Keratinocyte (primary cell): ENCODE measurements at regions not wholly inside any gene's neighbourhood (a gene's known extent, or its start where the extent isn't known, plus 50 kb on each side); places are given as distances from the start of the nearest gene placed in this dataset.
A peak's percentile ranks its signal among the peaks of the same experiment; 100 is the strongest.

Experiments used
- DNase-seq: peaks from one replicate; pipeline ENCODE4 v3.0.0-alpha.2; 2011; ENCODE audit warnings: low read depth, missing footprints, low spot score
- FAIRE-seq: peaks from 2 replicates; lab custom pipeline; 2011; peaks lifted over from hg19 to GRCh38; lab: Jason Lieb, UNC
- H2AFZ ChIP-seq: 2 replicates; pipeline ENCODE4 v1.6.0; 2012; ENCODE audit warnings: low read length, control low read depth, inconsistent platforms; ENCODE audit not compliant: control insufficient read depth
- H3K27ac ChIP-seq: 2 replicates; pipeline ENCODE4 v1.5.1; 2011; ENCODE audit warnings: low read length; ENCODE audit not compliant: control insufficient read depth, insufficient read depth
- H3K27me3 ChIP-seq: 3 replicates; pipeline ENCODE4 v1.6.0; 2011; ENCODE audit warnings: low read length; ENCODE audit not compliant: control insufficient read depth, insufficient read depth; ENCODE audit errors: extremely low read depth
- H3K36me3 ChIP-seq, 2 experiments: 2 replicates in 1 of 2; 3 replicates in 1 of 2; pipeline ENCODE4 v1.5.1; 2011; ENCODE audit warnings: low read length in 2 of 2, mild to moderate bottlenecking in 1 of 2; ENCODE audit not compliant: control insufficient read depth in 2 of 2, insufficient read depth in 2 of 2; ENCODE audit errors: extremely low read depth in 1 of 2
- H3K4me1 ChIP-seq: 3 replicates; pipeline ENCODE4 v1.5.1; 2011; ENCODE audit warnings: low read length; ENCODE audit not compliant: control insufficient read depth, insufficient read depth; ENCODE audit errors: extremely low read depth
- H3K4me2 ChIP-seq: 3 replicates; pipeline ENCODE4 v1.6.0; 2011; ENCODE audit warnings: low read depth, low read length; ENCODE audit not compliant: control insufficient read depth, insufficient read depth; ENCODE audit errors: extremely low read depth
- H3K4me3 ChIP-seq, 3 experiments: fragments of 200-600 bp in 1 of 3; sonication (generic) in 1 of 3; 2 replicates in 2 of 3; 3 replicates in 1 of 3; pipeline ENCODE4 v1.5.1; 2011 to 2016; ENCODE audit warnings: low read length in 3 of 3, mild to moderate bottlenecking in 3 of 3, control low read depth in 2 of 3, inconsistent platforms in 1 of 3, low read depth in 1 of 3, mixed read lengths in 1 of 3, mixed run types in 1 of 3, moderate library complexity in 1 of 3; ENCODE audit not compliant: control insufficient read depth in 2 of 3, insufficient read depth in 2 of 3; ENCODE audit errors: extremely low read depth in 1 of 3
- H3K79me2 ChIP-seq: 2 replicates; pipeline ENCODE4 v1.6.0; 2012; ENCODE audit warnings: low read length; ENCODE audit not compliant: control insufficient read depth, insufficient read depth
- H3K9ac ChIP-seq: 3 replicates; pipeline ENCODE4 v1.6.0; 2011; ENCODE audit warnings: low read length; ENCODE audit not compliant: control insufficient read depth, insufficient read depth; ENCODE audit errors: extremely low read depth
- H3K9me1 ChIP-seq: 3 replicates; pipeline ENCODE4 v1.6.0; 2011; ENCODE audit warnings: low read length; ENCODE audit not compliant: control insufficient read depth, insufficient read depth; ENCODE audit errors: extremely low read depth
- H3K9me3 ChIP-seq: 2 replicates; pipeline ENCODE4 v1.5.1; 2012; ENCODE audit warnings: low read depth, low read length; ENCODE audit not compliant: control insufficient read depth
- H4K20me1 ChIP-seq: 3 replicates; pipeline ENCODE4 v1.6.0; 2011; ENCODE audit warnings: low read length; ENCODE audit not compliant: control insufficient read depth, insufficient read depth; ENCODE audit errors: extremely low read depth
- EZH2 ChIP-seq: IDR thresholded peaks from one replicate; pipeline ENCODE4 v1.6.1; 2012; ENCODE audit warnings: inconsistent platforms, mild to moderate bottlenecking, low read length, moderate library complexity
- dilution Hi-C: fragments of 300-500 bp; cut with MboI; formaldehyde crosslinking; loops from one replicate; pipeline ENCODE4 v1.7.0; 2020; ENCODE audit warnings: low sequenced_read_pairs; ENCODE audit not compliant: extremely low pct_ligation_motif_present
- TF ChIP-seq, protein P1 (sequence below), 3 experiments: IDR thresholded peaks in 1 of 3; conservative IDR thresholded peaks in 1 of 3; optimal IDR thresholded peaks in 1 of 3; 2 replicates in 2 of 3; 3 replicates in 1 of 3; pipeline versions ENCODE3 to v1.5.1; 2011; ENCODE audit warnings: low read length in 3 of 3, mild to moderate bottlenecking in 3 of 3, moderate library complexity in 2 of 3, control low read depth in 1 of 3, inconsistent platforms in 1 of 3; ENCODE audit not compliant: insufficient read depth in 2 of 3; ENCODE audit errors: extremely low read depth in 1 of 3

DNA sequence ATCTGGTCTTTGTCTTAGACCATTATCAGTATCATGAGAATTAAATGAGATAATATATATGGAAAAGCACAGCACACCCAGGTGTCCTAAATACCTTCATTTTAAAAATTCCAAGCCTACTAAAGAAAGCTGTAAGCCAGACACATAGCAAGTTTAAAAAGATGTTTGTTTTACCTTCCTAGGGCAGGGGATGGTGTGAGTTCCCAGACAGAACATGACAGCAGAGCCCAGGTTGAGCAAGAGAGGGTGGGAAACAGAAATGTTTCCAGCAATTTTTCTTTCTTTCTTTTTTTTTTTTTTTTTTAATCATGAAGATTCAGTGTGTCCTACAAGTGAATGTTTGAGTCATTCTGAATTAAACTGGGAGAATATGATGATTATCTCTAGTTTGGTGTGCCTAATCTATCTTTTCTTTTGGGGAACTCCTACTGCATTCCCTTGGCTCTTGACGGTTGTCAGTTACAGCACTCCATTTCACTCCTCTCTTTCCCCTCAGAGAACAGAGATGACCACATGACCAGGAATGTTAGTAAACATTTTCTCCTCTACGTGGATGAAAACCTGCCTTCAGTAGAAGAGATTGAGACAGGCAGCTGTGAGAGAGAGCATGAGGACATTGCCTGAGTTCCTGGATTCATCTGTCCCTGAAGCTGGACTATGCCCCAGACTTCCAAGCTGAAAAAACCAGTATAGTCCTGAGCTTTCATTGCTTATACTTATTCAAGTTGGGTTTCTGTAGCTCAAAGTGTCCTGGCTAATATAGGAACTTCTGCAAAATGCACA lies 54.5 kb upstream of the ARL14 start:
- H4K20me1 ChIP-seq = no peaks in the 10 kb centered on the region
- H2AFZ ChIP-seq = no peak overlapping the region
- no peaks in the 10 kb centered on the region for H3K79me2 ChIP-seq
- H3K4me2 ChIP-seq = no peak overlapping the region
- H3K27me3 ChIP-seq = no peaks in the 10 kb centered on the region
- no peaks in the 10 kb centered on the region for H3K36me3 ChIP-seq
- no peak overlapping the region for H3K4me3 ChIP-seq
- H3K4me1 ChIP-seq = no peaks in the 10 kb centered on the region
- no peak overlapping the region for H3K9ac ChIP-seq
- H3K9me1 ChIP-seq = no peaks in the 10 kb centered on the region
- TF ChIP-seq EZH2 = no peak
- TF ChIP-seq, protein P1, sequence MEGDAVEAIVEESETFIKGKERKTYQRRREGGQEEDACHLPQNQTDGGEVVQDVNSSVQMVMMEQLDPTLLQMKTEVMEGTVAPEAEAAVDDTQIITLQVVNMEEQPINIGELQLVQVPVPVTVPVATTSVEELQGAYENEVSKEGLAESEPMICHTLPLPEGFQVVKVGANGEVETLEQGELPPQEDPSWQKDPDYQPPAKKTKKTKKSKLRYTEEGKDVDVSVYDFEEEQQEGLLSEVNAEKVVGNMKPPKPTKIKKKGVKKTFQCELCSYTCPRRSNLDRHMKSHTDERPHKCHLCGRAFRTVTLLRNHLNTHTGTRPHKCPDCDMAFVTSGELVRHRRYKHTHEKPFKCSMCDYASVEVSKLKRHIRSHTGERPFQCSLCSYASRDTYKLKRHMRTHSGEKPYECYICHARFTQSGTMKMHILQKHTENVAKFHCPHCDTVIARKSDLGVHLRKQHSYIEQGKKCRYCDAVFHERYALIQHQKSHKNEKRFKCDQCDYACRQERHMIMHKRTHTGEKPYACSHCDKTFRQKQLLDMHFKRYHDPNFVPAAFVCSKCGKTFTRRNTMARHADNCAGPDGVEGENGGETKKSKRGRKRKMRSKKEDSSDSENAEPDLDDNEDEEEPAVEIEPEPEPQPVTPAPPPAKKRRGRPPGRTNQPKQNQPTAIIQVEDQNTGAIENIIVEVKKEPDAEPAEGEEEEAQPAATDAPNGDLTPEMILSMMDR (optimal IDR thresholded peaks at IDR 0.05 in 1 of 3, IDR thresholded peaks at IDR 0.05 in 1 of 3, conservative IDR thresholded peaks at IDR 0.05 in 1 of 3; ENCODE audit: extremely low read depth in 1 of 3, insufficient read depth in 2 of 3, low read length in 3 of 3) = no peak
- H3K9me3 ChIP-seq = no peaks in the 10 kb centered on the region
- dilution Hi-C loops = no loop called here
- no peak for DNase-seq
- H3K27ac ChIP-seq = no peak overlapping the region
- FAIRE-seq = peak; percentile 65

DNA sequence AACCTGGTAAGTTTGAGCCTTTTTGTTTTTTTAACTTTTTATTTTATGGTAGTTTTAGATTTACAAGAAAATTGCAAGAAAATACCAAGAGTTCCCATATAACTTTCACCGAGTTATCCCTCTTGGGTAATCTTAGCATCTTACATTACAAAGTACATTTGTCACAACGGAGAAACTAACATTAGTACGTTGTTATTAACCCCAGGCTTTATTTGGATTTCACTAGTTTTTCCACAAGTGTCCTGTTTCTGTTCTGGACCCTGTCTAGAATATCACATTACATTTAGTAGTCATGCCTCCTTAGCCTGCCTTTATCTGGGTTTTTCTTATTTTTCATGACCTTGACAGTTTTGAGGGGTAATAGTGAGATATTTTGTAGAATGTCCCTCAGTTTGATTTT lies 53.5 kb upstream of the KPNA4 start:
- H3K9ac ChIP-seq = no peak overlapping the region
- TF ChIP-seq, protein P1 (optimal IDR thresholded peaks at IDR 0.05 in 1 of 3, IDR thresholded peaks at IDR 0.05 in 1 of 3, conservative IDR thresholded peaks at IDR 0.05 in 1 of 3; ENCODE audit: extremely low read depth in 1 of 3, insufficient read depth in 2 of 3, low read length in 3 of 3) = no peak
- TF ChIP-seq EZH2 = no peak
- no peak overlapping the region for H3K27ac ChIP-seq
- H3K9me1 ChIP-seq = no peaks in the 10 kb centered on the region
- H4K20me1 ChIP-seq = no peaks in the 10 kb centered on the region
- FAIRE-seq = no peak
- H3K9me3 ChIP-seq = no peaks in the 10 kb centered on the region
- no peaks in the 10 kb centered on the region for H3K79me2 ChIP-seq
- no peak for DNase-seq
- no peak overlapping the region for H3K4me3 ChIP-seq
- no peaks in the 10 kb centered on the region for H3K27me3 ChIP-seq
- H3K4me1 ChIP-seq = peaks cover 13% of the 10 kb centered on the region
- dilution Hi-C loops = no loop called here
- H3K36me3 ChIP-seq = no peaks in the 10 kb centered on the region
- H3K4me2 ChIP-seq = no peak overlapping the region
- H2AFZ ChIP-seq = no peak overlapping the region
